Lung microvascular endothelial cell (primary cell): ENCODE measurements at regions not wholly inside any gene's neighbourhood (a gene's known extent, or its start where the extent isn't known, plus 50 kb on each side); places are given as distances from the start of the nearest gene placed in this dataset.

Source experiments
- DNase-seq, 2 donors: peaks; one replicate each; pipeline versions ENCODE4 v3.0.0 to v3.0.0-alpha.2; 2010; ENCODE audit warnings: low read depth in 2 of 2

DNA sequence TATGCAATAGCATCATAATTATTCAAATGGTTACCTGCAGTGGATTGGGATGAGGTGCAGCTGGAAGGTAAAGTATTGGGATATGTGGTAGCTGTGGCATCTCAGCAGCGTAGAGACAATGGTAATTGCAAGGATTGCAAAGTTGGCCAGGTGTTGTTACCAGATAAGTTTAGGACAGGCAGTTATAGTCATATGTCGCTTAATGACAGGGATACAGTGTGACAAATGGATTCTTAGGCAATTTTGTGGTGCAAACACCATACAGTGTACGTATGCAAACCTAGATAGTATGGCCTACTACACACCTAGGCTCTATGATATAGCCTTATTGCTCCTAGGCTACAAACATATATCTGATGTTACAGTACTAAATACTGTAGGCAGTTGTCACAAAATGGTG, 163.5 kb upstream of the LYZL2 start:
- no peak for DNase-seq

DNA sequence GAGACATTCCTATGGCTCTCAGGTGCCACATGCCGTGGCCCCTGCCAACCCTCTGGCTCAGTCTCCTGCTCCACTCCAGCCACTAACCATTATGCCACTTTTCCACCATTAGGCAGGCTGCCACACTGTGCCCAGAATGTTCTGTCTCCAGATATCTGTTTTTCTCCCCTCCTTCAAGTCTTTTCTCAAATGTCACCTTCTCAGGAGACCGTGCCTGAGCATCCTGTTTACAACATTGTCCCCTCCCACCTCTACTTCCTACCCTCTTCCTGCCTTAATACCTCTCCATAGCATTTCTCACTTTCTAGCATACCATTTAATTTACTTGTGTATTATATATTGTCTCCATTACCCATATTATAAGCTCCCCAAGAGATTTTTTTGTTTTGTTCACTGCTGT, 162.5 kb upstream of the LYZL2 start:
- DNase-seq: no peak

DNA sequence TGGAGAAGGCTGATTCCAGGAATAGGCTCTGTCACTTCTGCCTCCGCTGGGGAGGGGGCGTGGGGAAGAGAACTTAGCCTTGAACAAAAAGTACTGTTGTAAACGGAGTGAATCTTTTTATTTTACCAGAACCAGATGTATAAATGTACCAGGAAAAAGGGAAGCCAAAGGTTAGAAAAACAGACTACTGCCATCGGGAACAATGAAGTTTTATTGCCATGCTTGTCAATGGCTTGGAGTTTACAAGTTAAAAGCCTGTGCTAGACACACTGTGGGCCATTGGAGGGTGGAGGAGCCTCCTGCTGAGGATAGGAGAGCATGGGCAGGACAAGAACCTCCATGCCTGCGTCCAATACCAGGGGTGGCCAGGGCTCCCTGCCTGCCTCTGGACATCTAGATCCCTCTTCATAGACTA, 161.7 kb upstream of the LYZL2 start:
- DNase-seq: peak in 1 of 2 donors; percentile 82

DNA sequence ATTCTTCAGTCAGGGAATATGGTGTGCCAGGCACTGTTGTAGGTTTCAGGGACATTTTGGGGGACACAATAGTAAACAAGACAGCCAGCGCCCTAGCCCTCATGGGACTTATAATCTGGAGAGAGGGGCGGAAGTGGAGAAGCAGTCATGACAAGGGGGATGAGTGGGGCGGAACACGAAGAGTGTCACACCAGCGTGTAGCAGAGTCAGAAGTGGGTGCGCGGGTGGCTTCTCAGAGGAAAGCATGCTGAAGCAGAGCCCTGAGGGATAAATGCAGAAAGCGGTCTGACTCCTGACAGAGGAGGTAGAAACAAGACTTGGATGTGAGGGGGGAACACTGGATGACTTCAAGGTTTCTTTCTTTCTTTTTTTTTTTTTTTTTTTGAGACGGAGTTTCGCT, 160.3 kb upstream of the LYZL2 start:
- no peak for DNase-seq

DNA sequence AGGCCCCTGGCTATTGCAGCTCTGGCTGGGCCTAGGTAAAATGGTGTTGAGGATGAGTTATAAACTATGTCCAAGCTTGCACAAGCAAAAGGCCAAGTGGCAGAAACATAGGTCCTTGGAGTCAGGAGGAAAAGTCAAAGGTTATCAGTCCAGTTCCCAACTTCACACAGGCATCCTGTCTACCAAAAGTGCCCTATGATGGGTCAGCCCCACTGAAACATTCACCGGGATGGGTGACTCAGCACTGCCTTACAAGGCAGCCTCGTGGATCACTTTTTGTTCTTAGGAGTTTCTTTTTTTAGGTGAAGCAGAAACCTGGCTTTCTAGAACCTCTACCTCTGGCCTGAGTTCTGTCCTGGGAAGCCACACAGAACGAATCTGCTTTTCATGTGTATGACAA, 158.8 kb upstream of the LYZL2 start:
- peak; percentile 54 to 70 for DNase-seq

DNA sequence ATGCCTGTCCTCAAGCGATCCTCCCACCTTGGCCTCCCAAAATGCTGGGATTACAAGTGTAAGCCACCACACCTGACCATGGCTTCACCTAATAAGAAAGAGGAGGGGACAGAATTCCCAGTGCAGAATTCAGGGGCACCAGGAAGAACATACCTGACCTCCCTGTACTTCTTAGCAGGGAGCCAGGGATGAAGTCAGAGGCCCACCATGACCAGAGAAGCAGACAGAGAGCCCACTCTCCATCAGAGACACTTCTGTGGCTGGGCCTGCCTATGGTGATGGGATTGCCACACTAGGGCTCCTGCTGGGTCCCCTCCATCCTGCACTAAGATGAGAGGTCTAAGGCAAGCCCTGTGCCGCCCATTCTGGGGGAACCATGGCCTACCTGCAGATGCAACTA, 157.4 kb upstream of the LYZL2 start:
- DNase-seq: no peak

DNA sequence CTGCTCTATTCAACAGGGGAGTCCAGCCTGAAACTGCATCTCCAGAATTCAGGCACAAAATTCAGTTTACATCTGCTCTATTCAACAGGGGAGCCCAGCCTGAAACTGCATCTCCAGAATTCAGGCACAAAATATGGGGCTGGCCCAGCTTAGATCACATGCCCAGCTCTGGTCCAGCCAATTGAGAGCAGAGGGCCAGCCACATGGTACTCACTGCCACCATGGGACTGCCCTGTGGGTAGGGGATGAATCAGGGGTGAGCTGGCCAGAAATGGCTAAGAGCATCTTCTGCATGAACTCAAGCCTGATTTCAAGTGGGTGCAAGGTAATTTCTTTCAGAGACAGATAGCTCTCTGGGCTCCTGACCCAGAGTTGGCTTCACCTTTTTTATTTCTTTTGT, 156.6 kb upstream of the LYZL2 start:
- peak in 1 of 2 donors; percentile 14 for DNase-seq

DNA sequence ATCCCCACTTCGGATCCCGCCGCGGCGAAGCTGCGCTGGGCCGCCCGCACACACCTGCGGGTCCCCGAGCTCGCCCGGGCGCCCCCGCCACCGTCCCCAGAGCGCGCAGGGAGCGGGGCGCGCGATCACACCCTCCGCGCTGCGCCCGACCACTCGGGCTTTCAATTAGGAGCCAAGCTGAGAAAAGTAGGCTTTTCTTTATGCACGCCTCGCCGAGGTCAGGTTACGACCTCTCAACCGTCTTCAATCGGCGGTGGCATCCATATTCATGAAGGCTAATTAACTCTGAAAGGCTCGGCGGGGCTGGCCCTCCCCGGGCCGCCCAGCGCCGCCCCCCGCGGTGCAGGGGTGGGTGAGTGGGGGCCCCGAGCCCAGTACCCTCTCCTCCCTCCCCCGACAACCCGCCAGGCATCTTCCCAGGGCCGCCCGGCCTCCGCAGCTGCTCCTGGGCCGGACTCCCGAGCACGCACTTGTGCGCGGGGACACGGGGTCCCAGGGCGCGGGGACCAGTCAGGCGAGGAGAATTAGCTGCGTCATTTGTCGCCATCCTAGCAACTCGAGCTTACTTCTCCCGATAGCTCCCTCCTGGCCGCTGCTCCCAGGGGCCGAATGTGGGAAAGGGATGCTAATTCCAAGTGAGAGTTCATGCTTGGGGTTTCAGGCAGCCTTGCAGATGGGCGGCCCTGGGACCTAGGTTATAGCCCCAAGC, 155.5 kb upstream of the LYZL2 start:
- DNase-seq: peak; percentile 85 to 88

DNA sequence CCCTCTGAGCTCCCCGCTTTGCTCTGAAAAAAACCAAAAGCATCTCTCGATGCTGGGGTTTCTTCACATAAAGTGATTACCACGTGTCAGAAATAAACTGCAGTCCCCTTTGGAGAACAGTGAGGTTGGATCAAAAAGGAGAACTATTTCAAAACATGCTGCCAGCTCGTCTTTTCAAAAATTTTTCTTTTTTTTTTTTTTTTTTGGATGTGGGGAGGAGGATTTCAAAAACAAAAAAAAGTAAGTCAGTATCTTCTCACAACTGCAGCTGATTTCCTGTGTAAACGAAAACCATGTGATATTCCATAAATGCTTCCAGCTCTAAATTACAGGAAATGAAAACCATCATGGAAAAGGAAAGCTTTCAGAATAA, 155.0 kb upstream of the LYZL2 start:
- peak; percentile 77 to 95 for DNase-seq

DNA sequence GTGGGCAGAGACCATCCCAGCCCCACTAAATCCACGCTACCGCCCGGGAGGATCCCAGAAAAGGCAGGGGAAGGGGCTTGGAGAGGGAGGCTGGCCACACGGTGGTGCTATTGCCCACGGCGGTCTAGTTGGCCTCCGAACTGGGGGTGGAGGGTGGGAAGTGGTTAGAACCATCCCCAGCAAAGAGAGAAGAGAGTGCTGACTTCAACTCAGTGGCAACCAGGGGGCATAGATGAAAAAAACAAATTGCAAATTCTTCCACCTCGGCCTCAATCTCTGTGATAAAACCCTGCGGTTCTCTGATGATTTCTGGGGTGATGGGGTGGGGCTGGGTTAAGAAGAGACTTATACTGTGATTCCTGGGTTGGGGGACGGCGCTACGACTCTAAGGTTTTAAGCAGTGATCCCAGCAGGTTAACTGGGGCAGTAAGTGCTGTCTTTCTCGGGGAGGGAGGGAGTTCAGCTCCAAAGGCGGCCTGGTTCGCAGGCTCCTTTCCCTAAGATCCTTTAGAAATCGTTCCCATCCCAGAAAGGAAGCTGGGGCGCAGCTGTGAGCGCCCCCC, 154.5 kb upstream of the LYZL2 start:
- DNase-seq: peak; percentile 92 to 96

DNA sequence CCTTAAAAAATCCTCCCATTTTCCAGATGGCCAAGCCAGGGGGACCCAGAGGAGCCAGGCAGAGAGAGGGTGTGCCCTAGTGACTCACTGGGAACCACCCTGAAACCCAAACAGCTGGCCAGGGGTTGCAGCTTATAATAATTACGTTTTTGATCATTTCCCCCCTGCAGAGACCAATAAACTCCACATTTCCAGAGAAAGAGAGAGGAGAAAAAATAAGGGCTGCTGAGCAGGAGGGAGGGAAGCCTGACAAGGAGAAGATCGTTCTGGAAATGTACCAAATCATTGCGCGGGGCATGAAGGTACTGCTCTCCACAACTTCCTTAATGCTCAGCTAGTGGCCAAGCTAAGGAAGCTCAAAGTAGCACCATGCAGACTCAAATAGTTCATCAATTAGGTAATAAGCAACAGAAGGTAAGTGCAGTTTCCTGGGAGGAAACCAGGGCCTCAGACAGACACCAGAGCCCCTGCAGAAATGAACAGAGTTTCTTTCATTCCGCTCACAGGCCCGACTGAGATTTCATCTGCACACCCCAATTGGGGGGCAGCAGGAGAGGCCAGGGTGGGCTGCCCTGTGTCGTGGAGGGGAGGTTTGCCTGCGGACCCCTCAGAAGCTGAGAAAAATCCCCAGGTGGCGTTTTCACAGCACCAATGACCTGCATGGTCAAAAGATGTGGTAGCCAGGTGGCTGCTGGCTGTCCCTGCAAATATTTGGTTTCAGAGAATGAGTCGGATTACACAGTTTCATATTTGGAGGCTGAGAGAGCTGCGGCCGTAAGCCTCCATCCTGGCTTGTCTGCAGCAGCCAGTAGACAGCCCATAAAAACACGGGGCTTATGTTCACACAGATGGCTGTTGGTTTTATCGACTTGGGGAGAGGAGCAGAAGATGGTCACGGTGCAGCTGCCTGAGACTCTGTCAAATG, 153.2 kb upstream of the LYZL2 start:
- DNase-seq: peak in 1 of 2 donors; percentile 35

DNA sequence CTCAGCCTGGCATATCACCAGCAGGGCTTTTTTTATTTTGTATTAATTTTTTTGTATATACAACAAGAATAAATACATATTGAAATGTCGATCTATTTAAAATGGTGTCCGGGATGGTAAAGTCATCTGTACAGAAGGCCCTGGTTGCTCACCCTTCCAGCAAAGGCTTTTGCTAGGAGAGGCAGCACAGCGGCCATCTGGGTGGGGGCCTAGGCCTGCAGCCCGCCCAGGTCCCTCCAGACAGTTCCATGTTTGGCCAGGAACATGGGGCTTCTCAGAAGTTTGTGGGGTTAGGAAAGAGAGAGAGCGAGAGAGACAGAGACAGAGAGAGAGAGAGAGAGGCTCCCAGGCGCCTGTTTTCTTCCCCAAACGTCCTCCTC, 152.6 kb upstream of the LYZL2 start:
- DNase-seq: no peak

DNA sequence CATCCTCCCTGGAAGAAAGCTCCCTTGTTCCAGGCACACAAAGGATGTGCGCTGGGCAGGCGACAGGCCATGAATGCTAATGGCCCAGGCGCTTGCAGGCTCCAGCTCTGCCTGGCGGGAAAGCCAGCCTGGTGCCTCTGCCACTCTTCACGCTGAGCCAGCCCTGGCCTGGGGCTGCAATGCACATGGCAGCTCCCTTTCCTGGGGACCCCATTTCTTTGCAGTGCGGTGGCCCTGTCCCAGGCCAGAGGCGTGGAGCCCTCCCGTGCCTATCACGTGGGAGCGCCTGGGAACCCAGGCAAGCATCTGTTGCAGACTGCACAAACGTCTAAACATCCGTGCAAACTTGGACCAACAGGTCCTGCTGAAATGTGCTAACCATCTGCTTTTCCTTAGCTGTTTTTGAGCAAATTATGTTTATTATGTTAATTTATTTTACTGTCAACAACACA, 152.1 kb upstream of the LYZL2 start:
- no peak for DNase-seq

DNA sequence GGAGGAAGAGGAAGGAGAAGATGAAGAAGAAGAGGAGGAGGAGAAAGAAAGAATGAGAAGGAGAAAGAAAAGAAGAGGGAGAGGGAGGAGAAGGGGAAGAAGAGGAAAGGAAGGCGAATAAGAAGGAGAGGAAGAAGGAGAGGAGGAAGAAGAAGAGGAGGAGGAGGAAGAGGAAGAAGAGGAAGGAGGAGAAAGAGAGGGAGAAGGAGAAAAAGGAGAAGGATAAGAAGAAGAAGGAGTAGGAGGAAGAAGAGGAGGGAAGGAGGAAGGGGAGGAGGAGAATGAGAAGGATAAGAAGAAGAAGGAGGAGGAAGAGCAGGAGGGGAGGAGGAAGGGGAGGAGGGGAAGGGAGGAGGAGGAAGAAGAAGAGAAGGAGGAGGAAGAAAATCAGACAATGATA, 149.2 kb upstream of the LYZL2 start:
- DNase-seq: no peak

DNA sequence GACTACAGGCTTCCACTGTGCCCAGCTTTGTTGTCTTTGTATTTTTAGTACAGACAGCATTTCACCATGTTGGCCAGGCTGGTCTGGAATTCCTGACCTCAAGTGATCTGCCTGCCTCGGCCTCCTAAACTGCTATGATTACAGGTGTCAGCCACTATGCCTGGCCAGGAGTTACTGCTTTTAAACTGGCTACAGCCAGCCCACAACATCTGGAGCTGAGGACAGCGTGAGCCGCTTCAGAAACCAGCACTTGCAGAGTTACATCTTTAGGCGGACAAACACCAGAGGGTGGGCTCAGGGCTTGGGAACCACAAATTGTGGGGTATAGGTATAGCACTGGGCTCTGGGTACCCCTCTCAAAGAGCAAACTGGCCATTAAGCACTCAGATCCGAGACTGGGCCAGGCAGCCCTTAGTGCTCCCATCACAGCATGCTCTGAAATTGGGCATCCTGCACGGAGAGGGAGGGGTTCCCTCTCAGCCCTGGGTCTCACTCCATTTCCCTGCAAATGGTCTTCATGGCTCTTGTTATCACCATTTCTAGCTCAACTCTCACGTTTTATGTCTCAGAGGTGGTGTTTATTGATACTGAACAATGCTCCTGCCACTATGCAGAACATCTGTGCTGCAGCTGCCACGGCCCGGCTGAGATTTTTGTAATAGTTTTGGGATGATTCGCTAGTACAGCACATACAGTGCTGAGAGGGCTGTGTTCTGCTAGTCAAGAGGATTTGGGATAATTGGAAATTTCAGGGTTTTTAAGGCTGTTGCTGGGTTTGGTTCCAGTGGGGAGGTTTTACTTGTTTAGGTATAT, 146.4 kb upstream of the LYZL2 start:
- DNase-seq: peak in 1 of 2 donors; percentile 35

DNA sequence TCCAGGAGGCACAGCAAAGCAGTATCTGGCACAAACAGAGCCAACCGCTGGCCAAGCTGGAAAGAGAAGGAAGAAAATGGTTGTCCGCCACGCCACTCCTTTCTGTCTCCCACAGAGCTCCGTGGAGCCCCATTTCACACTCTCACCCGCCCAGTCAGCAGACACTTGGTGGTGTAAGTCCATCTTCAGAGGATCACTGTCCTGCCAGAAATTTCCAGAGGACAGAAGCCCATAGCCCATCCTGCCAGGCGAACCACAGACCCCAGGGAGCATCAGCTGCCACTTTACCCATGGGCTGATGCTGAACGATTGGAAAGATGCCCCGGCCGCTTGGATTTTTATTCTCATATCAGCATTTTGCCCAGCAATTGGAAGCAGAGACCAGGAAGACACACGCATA, 144.7 kb upstream of the LYZL2 start:
- no peak for DNase-seq

DNA sequence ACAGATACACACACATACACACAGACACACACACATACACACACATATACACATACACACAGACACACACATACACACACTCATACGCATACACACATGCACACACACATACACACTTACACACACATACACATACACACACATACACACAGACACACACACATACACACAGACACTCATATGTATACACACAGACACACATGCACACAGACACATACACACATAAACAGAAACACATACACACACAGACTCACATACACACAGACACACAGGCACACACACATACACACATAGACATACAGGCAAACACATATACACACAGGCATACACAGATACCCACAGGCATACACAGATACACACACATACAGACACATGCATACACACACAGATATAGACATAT, 143.9 kb upstream of the LYZL2 start:
- DNase-seq: no peak

DNA sequence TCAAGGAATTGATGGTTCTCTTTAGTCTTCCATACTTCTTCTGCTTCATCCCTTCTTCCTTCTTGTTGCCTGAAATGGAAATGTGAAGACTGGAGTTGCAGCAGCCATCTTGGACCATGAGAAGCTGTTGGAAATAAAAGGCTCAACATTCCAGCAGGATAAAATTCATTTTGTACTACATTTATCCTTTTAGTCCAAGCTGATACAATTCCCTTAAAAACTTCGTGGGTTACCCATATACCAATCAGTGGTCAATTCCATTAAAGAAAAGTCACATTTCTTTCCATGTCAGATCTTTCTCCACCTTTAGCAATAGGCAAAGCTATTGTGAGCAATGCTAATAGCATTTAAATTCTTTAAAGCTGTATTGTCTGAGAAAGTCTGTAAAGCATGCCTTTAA, 141.3 kb upstream of the LYZL2 start:
- DNase-seq: no peak

DNA sequence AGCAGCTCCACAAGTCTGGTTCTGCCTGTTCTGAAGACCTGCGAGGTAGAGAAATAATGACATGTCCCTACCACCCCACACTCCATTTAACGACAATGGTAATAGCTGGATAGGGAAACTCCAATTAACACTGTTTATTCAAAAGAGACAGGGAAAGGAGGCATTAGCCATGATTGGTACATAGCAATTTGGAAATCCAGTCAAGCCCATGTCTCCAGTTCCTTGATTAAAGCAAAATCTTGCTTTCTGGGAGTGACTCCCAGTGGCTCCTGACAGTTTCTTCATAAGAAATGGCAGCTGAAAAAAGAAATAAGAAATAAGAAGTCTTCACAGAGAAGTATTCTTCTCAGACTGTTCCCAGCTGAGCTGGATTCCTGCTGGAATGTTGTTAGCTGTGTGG, 140.7 kb upstream of the LYZL2 start:
- DNase-seq: no peak

DNA sequence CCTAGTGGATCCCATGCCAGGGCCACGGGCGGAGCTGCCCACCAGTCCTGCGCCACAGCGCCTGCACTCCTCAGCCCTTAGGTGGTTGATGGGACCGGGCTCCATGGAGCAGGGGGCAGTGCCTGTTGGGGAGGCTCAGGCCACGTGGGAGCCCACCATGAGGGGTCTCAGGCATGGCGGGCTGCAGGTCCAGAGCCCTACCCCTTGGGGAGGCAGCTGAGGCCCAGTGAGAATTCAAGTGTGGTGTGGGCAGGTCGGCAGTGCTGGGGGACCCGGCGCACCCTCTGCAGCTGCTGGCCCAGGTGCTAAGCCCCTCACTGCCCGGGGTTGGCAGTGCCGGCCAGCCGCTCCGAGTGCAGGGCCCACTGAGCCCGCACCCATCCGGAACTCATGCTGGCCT, 139.8 kb upstream of the LYZL2 start:
- DNase-seq: no peak

DNA sequence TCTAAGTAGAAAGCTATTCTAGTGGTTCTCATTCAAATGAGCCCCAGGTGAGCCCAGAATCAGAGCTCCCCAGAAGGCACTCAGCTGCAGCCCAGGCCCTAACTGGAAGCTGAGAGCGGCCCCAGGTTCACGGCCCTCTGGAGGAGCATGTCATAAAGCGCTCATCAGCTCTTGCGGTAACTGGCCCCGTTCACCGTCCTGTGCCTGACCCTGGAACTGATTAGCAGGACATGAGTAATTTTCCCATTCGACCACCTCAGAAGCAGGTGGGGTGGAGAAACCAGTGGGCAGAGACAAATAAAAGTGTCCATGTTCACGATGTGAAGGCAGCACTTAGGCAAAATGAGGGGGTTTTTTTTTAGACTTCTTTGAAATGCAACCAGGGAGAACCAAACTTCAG, 136.1 kb upstream of the LYZL2 start:
- no peak for DNase-seq
